SK-N-SH (cell line): ENCODE measurements at regions not wholly inside any gene's neighbourhood (a gene's known extent, or its start where the extent isn't known, plus 50 kb on each side); places are given as distances from the start of the nearest gene placed in this dataset.

Source experiments
- CTCF ChIA-PET: fragments of 300-600, 350-600 bp; formaldehyde crosslinking; extraction: SDS; loops from one replicate; lab custom pipeline; 2021; lab: Yijun Ruan, JAX
- POLR2A ChIA-PET: fragments of 350-600 bp; sonication (Branson Sonifier 250); formaldehyde crosslinking; extraction: SDS; loops from one replicate; lab custom pipeline; 2020; ENCODE audit warnings: antibody characterized with exemption, inconsistent platforms; lab: Yijun Ruan, JAX
- DNase-seq: peaks from one replicate; pipeline ENCODE4 v3.0.0; 2012
- H2AFZ ChIP-seq: fragments of 200-600 bp; sonication (generic); 2 replicates; pipeline ENCODE4 v1.8.1; 2016; ENCODE audit warnings: antibody characterized with exemption, mild to moderate bottlenecking, low read depth
- H3F3A ChIP-seq: fragments of 200-600 bp; sonication (generic); replicated peaks from 2 replicates; pipeline ENCODE3; 2016; ENCODE audit warnings: antibody characterized with exemption, mild to moderate bottlenecking; ENCODE audit not compliant: insufficient read depth
- H3K27ac ChIP-seq, 2 experiments: fragments of 200-500 bp in 1 of 2; fragments of 200-600 bp in 1 of 2; sonication (Bioruptor generic) in 1 of 2; sonication (generic), shearing (Covaris generic) in 1 of 2; 2 replicates each; pipeline versions ENCODE4 v1.5.1 to v1.6.1; 2014 to 2016; ENCODE audit warnings: low read depth in 2 of 2, inconsistent platforms in 1 of 2, low read length in 1 of 2, mild to moderate bottlenecking in 1 of 2, mixed read lengths in 1 of 2
- H3K27me3 ChIP-seq: fragments of 200-600 bp; sonication (generic), shearing (Covaris generic); 2 replicates; pipeline ENCODE4 v1.6.1; 2016; ENCODE audit warnings: mixed run types; ENCODE audit not compliant: insufficient read depth
- H3K36me3 ChIP-seq, 2 experiments: fragments of 200-500 bp in 1 of 2; fragments of 200-600 bp in 1 of 2; sonication (Bioruptor generic) in 1 of 2; sonication (generic) in 1 of 2; replicated peaks in 1 of 2; 2 replicates each; pipeline versions ENCODE3 to v1.5.1; 2014 to 2016; ENCODE audit warnings: low read length in 1 of 2, mild to moderate bottlenecking in 1 of 2; ENCODE audit not compliant: insufficient read depth in 2 of 2, control insufficient read depth in 1 of 2
- H3K4me1 ChIP-seq, 2 experiments: fragments of 200-500 bp in 1 of 2; fragments of 200-600 bp in 1 of 2; sonication (Bioruptor generic) in 1 of 2; sonication (generic), shearing (Covaris generic) in 1 of 2; 2 replicates each; pipeline versions ENCODE4 v1.5.1 to v1.6.1; 2014 to 2016; ENCODE audit warnings: low read depth in 1 of 2, low read length in 1 of 2, mixed run types in 1 of 2; ENCODE audit not compliant: insufficient read depth in 2 of 2, control insufficient read depth in 1 of 2
- H3K4me2 ChIP-seq: fragments of 200-600 bp; sonication (generic), shearing (Covaris generic); 2 replicates; pipeline ENCODE4 v1.6.1; 2017; ENCODE audit warnings: mixed run types
- H3K4me3 ChIP-seq, 2 experiments: fragments of 200-500 bp in 1 of 2; fragments of 200-600 bp in 1 of 2; sonication (Bioruptor generic) in 1 of 2; sonication (generic), shearing (Covaris generic) in 1 of 2; 2 replicates each; pipeline versions ENCODE4 v1.5.1 to v1.8.1; 2014 to 2016; ENCODE audit warnings: low read depth in 2 of 2, inconsistent platforms in 1 of 2, low read length in 1 of 2, mild to moderate bottlenecking in 1 of 2, mixed read lengths in 1 of 2, moderate library complexity in 1 of 2
- H3K79me2 ChIP-seq: fragments of 200-600 bp; sonication (generic); 2 replicates; pipeline ENCODE4 v1.8.1; 2017; ENCODE audit warnings: mild to moderate bottlenecking; ENCODE audit not compliant: insufficient read depth
- H3K9ac ChIP-seq: fragments of 200-600 bp; sonication (generic); 2 replicates; pipeline ENCODE4 v1.6.1; 2017; ENCODE audit warnings: mixed run types
- H3K9me2 ChIP-seq: fragments of 200-600 bp; sonication (generic); 2 replicates; pipeline ENCODE4 v1.6.1; 2017; ENCODE audit warnings: mixed run types
- H3K9me3 ChIP-seq: fragments of 200-600 bp; sonication (generic); 2 replicates; pipeline ENCODE4 v1.6.1; 2017; ENCODE audit warnings: mixed run types, mild to moderate bottlenecking, moderate library complexity
- H4K20me1 ChIP-seq: fragments of 200-600 bp; sonication (generic); 2 replicates; pipeline ENCODE4 v1.6.1; 2017; ENCODE audit warnings: mild to moderate bottlenecking, mixed run types; ENCODE audit not compliant: insufficient read depth
- ELF1 ChIP-seq: IDR thresholded peaks from 2 replicates; pipeline ENCODE4 v1.4.0; 2012
- EP300 ChIP-seq, 2 experiments: IDR thresholded peaks; 2 replicates each; pipeline versions ENCODE4 v1.4.0 to v1.6.1; 2012; ENCODE audit warnings: borderline replicate concordance in 1 of 2, low read depth in 1 of 2, low read length in 1 of 2
- FOXJ3 ChIP-seq: sonication (generic); formaldehyde crosslinking; IDR thresholded peaks from 2 replicates; pipeline ENCODE4 v1.5.1; 2020; ENCODE audit warnings: mild to moderate bottlenecking, missing genetic modification reagents
- FOXM1 ChIP-seq: IDR thresholded peaks from 2 replicates; pipeline ENCODE4 v1.4.0; 2012; ENCODE audit warnings: low read depth, mild to moderate bottlenecking
- GABPA ChIP-seq: IDR thresholded peaks from 2 replicates; pipeline ENCODE4 v1.4.0; 2012; ENCODE audit warnings: low read depth, mild to moderate bottlenecking
- GATA2 ChIP-seq: sonication (generic); formaldehyde crosslinking; IDR thresholded peaks from 2 replicates; pipeline ENCODE4 v1.5.0; 2020; ENCODE audit warnings: mild to moderate bottlenecking, missing genetic modification reagents
- NFIC ChIP-seq: IDR thresholded peaks from 2 replicates; pipeline ENCODE4 v1.4.0; 2012; ENCODE audit warnings: borderline replicate concordance
- NRF1 ChIP-seq: IDR thresholded peaks from 2 replicates; pipeline ENCODE4 v1.6.1; 2012; ENCODE audit warnings: low read depth, mild to moderate bottlenecking, low read length
- RAD21 ChIP-seq: IDR thresholded peaks from 2 replicates; pipeline ENCODE4 v1.6.1; 2012; ENCODE audit warnings: mild to moderate bottlenecking, low read length
- RCOR1 ChIP-seq: fragments of 150-350 bp; IDR thresholded peaks from 2 replicates; pipeline ENCODE4 v1.6.1; 2017; ENCODE audit warnings: antibody characterized with exemption, low read length
- SIN3A ChIP-seq: IDR thresholded peaks from 2 replicates; pipeline ENCODE4 v1.6.1; 2012; ENCODE audit warnings: low read depth, mild to moderate bottlenecking, low read length, moderate library complexity, borderline replicate concordance
- TAF1 ChIP-seq: IDR thresholded peaks from 2 replicates; pipeline ENCODE4 v1.6.1; 2012; ENCODE audit warnings: low read depth, mild to moderate bottlenecking, low read length, moderate library complexity, borderline replicate concordance
- TEAD4 ChIP-seq: IDR thresholded peaks from 2 replicates; pipeline ENCODE4 v1.4.0; 2012; ENCODE audit warnings: mild to moderate bottlenecking, borderline replicate concordance; ENCODE audit not compliant: insufficient read depth
- TF ChIP-seq, protein P1 (sequence below): IDR thresholded peaks from 2 replicates; pipeline ENCODE4 v1.4.0; 2012; ENCODE audit warnings: low read depth
- TF ChIP-seq, protein P2 (sequence below): fragments of 150-350 bp; IDR thresholded peaks from 2 replicates; pipeline ENCODE4 v1.6.1; 2016; ENCODE audit warnings: mild to moderate bottlenecking, low read depth, low read length
- TF ChIP-seq, protein P3 (sequence below): IDR thresholded peaks from 2 replicates; pipeline ENCODE4; 2012
- TF ChIP-seq, protein P4 (sequence below): IDR thresholded peaks from 2 replicates; pipeline ENCODE4 v1.6.1; 2012; ENCODE audit warnings: mild to moderate bottlenecking, low read depth, low read length, moderate library complexity
- TF ChIP-seq, protein P5 (sequence below): IDR thresholded peaks from 2 replicates; pipeline ENCODE4 v1.4.0; 2012; ENCODE audit warnings: low read depth, borderline replicate concordance
- TF ChIP-seq, protein P6 (sequence below): IDR thresholded peaks from 2 replicates; pipeline ENCODE4 v1.4.0; 2012; ENCODE audit warnings: low read depth, borderline replicate concordance

DNA sequence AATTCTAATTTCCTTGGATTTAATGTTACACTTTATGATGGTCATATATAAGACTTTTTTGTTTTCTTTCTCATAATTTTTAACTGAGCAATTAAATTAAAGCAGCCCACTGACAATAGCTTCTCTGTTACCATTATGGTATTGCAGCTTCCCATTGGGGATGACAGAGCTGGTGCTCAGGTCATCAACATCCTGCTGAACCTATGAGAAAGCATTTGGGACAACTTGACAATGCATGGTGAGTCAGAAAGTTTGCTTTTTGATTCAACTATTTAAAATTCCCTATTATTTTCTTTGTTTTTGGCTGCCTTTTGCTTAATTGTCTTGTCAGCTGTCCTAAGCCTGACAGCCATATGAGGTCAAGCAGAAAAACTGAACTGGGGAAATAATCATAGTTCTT is 487.4 kb upstream of the RIOK2 start:
- H3F3A ChIP-seq, result no peaks in the 10 kb centered on the region
- CTCF ChIA-PET, result interaction anchor here (1.4 kb wide), 1 partner anchor 31 kb away, joined by 4 read pairs; no protein-coding TSS in a partner anchor
- TF ChIP-seq RCOR1 (no peak), NRF1 (no peak), ELF1 (no peak), NFIC (no peak), TAF1 (no peak), RAD21 (no peak), GATA2 (CRISPR knock-in tag) (no peak), EP300 (IDR thresholded peaks at IDR 0.05; ENCODE audit: borderline replicate concordance in 1 of 2, low read depth in 1 of 2, low read length in 1 of 2) (no peak), FOXJ3 (no peak), SIN3A (no peak), GABPA (no peak), FOXM1 (no peak), TEAD4 (no peak)
- TF ChIP-seq, protein P1, sequence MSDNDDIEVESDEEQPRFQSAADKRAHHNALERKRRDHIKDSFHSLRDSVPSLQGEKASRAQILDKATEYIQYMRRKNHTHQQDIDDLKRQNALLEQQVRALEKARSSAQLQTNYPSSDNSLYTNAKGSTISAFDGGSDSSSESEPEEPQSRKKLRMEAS, result no peak
- TF ChIP-seq, protein P2, sequence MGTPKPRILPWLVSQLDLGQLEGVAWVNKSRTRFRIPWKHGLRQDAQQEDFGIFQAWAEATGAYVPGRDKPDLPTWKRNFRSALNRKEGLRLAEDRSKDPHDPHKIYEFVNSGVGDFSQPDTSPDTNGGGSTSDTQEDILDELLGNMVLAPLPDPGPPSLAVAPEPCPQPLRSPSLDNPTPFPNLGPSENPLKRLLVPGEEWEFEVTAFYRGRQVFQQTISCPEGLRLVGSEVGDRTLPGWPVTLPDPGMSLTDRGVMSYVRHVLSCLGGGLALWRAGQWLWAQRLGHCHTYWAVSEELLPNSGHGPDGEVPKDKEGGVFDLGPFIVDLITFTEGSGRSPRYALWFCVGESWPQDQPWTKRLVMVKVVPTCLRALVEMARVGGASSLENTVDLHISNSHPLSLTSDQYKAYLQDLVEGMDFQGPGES, result no peak
- TF ChIP-seq, protein P3, sequence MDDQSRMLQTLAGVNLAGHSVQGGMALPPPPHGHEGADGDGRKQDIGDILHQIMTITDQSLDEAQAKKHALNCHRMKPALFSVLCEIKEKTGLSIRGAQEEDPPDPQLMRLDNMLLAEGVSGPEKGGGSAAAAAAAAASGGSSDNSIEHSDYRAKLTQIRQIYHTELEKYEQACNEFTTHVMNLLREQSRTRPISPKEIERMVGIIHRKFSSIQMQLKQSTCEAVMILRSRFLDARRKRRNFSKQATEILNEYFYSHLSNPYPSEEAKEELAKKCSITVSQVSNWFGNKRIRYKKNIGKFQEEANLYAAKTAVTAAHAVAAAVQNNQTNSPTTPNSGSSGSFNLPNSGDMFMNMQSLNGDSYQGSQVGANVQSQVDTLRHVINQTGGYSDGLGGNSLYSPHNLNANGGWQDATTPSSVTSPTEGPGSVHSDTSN, result no peak
- TF ChIP-seq, protein P4, sequence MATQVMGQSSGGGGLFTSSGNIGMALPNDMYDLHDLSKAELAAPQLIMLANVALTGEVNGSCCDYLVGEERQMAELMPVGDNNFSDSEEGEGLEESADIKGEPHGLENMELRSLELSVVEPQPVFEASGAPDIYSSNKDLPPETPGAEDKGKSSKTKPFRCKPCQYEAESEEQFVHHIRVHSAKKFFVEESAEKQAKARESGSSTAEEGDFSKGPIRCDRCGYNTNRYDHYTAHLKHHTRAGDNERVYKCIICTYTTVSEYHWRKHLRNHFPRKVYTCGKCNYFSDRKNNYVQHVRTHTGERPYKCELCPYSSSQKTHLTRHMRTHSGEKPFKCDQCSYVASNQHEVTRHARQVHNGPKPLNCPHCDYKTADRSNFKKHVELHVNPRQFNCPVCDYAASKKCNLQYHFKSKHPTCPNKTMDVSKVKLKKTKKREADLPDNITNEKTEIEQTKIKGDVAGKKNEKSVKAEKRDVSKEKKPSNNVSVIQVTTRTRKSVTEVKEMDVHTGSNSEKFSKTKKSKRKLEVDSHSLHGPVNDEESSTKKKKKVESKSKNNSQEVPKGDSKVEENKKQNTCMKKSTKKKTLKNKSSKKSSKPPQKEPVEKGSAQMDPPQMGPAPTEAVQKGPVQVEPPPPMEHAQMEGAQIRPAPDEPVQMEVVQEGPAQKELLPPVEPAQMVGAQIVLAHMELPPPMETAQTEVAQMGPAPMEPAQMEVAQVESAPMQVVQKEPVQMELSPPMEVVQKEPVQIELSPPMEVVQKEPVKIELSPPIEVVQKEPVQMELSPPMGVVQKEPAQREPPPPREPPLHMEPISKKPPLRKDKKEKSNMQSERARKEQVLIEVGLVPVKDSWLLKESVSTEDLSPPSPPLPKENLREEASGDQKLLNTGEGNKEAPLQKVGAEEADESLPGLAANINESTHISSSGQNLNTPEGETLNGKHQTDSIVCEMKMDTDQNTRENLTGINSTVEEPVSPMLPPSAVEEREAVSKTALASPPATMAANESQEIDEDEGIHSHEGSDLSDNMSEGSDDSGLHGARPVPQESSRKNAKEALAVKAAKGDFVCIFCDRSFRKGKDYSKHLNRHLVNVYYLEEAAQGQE, result no peak
- TF ChIP-seq, protein P5, sequence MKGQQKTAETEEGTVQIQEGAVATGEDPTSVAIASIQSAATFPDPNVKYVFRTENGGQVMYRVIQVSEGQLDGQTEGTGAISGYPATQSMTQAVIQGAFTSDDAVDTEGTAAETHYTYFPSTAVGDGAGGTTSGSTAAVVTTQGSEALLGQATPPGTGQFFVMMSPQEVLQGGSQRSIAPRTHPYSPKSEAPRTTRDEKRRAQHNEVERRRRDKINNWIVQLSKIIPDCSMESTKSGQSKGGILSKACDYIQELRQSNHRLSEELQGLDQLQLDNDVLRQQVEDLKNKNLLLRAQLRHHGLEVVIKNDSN, result no peak
- TF ChIP-seq, protein P6, sequence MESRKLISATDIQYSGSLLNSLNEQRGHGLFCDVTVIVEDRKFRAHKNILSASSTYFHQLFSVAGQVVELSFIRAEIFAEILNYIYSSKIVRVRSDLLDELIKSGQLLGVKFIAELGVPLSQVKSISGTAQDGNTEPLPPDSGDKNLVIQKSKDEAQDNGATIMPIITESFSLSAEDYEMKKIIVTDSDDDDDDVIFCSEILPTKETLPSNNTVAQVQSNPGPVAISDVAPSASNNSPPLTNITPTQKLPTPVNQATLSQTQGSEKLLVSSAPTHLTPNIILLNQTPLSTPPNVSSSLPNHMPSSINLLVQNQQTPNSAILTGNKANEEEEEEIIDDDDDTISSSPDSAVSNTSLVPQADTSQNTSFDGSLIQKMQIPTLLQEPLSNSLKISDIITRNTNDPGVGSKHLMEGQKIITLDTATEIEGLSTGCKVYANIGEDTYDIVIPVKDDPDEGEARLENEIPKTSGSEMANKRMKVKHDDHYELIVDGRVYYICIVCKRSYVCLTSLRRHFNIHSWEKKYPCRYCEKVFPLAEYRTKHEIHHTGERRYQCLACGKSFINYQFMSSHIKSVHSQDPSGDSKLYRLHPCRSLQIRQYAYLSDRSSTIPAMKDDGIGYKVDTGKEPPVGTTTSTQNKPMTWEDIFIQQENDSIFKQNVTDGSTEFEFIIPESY, result no peak
- TF ChIP-seq, all 33 proteins: peak for 0
- Histone ChIP-seq H3K4me3 (no peak overlapping the region), H3K4me1 (no peaks in the 10 kb centered on the region), H3K9me2 (no peaks in the 10 kb centered on the region), H2AFZ (no peak overlapping the region), H3K27me3 (no peaks in the 10 kb centered on the region), H3K4me2 (no peak overlapping the region), H3K27ac (no peak overlapping the region), H3K9me3 (no peaks in the 10 kb centered on the region), H3K79me2 (no peaks in the 10 kb centered on the region), H3K36me3 (no peaks in the 10 kb centered on the region), H3K9ac (no peak overlapping the region), H4K20me1 (no peaks in the 10 kb centered on the region)
- DNase-seq, result no peak
- POLR2A ChIA-PET, result no interaction called here
